ENCODE measurements at regions not wholly inside any gene's neighbourhood (a gene's known extent, or its start where the extent isn't known, plus 50 kb on each side); places are given as distances from the start of the nearest gene placed in this dataset.

GRCh38 chr12:24404086-24404815, 454.8 kb upstream of the SOX5 start:
- no peak for DNase-seq

- no peak for DNase-seq
Measured at GRCh38 chr12:24400533-24400932, 451.1 kb upstream of the SOX5 start.

DNA sequence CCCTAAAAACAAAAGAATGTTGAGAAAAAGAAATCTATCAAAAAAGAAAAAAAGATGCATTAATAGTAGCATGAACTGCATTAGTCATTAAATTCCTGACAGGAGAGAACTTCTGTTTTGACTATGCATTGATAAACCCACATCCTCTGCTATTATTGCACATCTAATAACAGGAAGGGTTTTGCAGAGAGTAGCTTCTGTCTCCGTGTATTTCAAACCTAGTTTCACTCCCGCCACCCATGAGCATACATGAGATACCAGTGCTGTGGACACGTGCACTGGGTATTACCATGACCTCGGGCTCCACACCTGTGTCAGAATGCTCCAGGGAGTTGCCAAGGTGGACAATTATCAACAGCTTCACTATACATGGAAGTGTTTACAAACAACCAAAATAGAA, 449.1 kb upstream of the SOX5 start:
- no peak for DNase-seq

- no peak for DNase-seq
Measured at GRCh38 chr12:24396224-24396623, 446.8 kb upstream of the SOX5 start.

- no peak for DNase-seq
Measured at GRCh38 chr12:24394246-24394645, 444.8 kb upstream of the SOX5 start.

DNA sequence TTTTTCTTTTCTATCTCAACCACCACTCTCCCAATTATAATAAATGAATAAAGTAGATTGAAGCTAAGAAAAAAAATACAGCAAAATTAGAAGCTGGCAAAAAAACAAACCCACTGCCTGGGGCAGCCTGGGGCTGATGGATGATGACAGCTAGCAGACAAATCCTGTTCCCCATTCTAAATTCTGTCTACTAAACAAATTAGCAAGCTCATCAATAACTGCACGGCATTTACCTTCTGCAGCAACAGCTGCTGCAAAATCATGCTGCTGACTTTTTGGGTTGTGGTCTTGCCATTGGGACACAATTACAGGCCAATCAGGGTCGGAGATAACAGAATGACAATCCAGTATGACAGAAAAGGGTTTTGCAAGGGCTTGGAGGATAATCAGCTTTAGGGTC, 443.6 kb upstream of the SOX5 start:
- no peak for DNase-seq

DNA sequence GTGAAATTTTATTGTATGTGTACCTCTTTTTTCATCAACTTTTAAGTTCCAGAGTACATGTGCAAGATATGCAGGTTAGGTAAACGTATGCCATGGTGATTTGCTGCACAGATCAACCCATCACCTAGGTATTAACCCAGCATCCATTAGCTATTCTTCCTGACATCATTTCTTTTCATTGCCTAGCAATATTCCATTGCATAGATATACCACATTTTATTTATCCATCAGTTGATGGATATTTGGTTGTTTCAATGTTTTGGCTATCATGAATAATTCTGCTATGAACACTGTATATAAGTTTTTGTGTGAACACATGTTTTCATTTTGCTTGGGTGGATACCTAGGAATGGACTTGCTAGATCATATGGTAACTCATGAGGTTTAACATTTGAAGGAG, 439.9 kb upstream of the SOX5 start:
- DNase-seq, result no peak

GRCh38 chr12:24387381-24387780, 437.9 kb upstream of the SOX5 start:
- DNase-seq, result no peak

DNA sequence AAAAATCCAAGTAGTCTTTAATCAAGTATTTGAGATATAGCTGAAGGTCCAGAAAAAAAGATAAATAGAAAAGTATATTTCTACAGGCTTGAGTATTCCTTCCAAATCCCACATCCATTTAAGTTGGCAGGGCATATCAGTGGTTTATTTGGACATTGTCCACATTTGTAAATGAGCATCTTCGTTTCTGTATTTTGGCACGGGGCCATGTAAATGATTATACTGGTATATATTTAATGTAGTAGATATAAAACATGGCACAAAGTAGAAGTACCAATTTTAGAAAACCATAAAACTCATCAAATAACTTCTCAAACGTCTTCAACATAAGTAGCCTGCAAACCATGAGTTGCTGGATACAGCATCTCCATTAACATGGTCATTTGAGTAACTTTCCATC, 437.4 kb upstream of the SOX5 start:
- DNase-seq, result no peak

DNA sequence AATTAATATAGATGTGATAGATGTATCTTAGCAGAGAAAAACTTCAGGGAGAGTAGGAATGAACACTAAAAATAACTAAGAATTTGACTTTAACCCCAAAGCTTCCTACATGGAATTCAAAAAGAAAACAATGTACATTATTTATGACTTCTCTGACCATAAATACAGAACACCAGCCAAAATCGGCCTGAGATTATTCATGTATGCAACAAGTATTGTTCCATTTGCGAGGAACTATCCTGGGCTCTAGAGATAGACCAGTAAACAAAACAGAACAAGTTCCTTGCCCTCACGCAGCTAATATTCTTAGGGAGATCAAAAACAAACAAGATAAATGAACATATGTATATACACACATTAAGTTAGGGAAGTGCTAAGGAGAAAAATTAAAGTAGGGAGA, 432.3 kb upstream of the SOX5 start:
- DNase-seq, result no peak

- DNase-seq, result no peak
Measured at GRCh38 chr12:24379861-24380521, 430.5 kb upstream of the SOX5 start.

GRCh38 chr12:24379433-24379832, 430.0 kb upstream of the SOX5 start:
- no peak for DNase-seq

DNA sequence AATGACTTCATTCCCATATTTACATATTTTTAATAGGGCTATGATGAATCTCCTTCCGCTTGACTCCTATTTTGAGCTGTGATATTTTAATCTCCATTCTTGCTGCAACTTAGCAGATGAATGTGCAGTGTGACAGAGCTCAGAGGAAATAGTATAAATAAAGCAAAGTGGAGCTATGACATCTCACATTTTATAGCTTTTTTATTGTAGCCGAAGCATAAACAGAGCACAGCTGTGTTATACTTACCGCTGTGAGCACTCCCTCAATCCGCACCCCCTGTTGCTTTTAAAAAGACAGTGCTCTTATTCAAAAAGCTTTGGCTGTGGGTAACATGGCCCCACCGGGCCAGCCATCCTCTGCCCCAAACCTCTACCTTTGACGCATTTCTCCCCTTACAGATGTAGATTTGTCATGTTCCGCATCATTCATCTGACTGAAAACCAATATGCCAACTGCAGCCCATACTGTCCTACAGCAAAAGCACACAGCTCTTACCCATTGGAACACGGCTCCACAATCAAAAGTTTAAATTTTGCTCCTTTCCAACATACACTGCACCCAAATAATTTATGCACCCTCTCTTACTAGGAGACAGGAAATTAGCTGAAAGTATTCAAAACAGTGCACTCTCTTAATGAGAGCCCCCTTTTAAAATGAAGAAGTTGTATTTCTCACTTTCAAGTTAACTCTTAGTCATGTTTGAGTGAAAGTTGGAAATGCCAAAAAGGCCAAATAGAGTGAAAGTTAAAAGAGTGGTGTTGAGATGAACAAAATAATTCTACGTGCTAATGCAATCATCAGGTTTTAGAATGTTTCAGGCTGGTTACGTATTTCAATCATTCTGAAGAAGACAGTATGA, 429.3 kb upstream of the SOX5 start:
- DNase-seq, result no peak

DNA sequence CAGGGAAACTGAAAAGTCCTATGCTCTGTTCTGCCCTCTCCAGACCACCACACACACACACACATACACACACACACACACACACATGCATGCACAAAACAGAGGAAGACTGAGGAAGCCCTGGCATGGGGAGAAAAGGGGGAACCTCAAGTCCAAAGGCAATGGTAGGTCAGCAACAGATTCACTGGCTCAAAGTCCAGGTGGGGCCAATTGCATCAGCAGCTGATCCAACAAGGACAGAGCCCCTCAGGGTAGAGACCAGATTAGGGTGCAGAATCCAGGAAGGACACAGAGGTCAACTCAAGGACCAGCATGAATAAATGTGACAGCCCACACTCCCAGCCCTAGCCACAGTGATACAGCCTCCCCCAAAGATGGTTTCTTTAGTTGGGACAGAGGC, 425.0 kb upstream of the SOX5 start:
- DNase-seq, result no peak

- DNase-seq, result no peak
Measured at GRCh38 chr12:24373004-24373403, 423.5 kb upstream of the SOX5 start.

DNA sequence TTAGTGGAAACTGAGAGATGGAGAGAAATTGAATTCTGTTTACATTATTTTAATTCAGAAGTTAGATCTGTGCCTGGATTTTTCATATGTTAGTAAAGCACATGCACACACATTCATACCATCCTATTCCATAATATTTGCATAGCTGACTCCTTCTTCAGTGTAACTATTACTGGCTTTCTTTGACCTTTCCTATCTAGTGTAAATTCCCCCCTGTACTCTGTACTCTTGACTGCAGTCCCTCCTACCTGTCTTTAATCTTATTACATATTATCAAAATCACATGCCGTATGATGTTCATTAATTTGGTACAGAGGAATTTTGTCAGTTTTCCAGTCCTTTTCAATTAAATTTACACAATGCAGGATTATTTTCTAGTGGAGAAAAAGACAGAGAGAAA, 417.0 kb upstream of the SOX5 start:
- no peak for DNase-seq

GRCh38 chr12:24364921-24365320, 415.5 kb upstream of the SOX5 start:
- DNase-seq, result no peak

GRCh38 chr12:24363177-24363754, 413.8 kb upstream of the SOX5 start:
- peak; percentile 51 for DNase-seq

DNA sequence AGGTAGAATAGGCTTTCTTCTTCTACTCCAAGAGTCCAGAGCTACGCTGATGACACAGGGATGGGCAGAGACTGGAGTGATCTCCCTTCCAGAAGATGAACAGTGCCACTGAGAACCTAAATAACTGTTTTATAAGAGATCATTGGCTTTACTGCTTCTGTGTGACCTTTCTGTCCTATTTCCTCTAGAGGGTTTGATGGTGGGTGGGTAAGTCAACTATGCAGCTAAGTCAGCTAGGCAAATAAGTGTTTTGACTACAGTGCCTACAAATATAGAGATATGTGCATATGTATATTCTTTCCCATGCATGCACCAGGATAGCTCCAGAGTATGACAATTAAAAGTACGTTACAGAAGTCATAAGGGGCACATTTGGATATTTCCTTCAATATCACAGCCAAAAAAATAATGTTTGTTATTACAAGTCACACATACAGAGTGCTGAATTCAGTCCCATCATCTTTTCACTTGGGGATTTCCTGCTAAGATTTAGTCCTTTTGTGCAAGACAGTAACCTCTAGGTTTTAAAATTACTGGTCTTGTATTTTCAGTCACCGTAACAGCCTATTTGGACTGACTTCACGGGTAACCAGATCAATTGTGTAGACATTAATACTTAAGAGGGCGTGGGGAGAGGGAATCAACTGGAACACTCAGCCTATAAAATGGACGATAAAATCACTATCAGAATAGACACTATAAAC, 412.6 kb upstream of the SOX5 start:
- DNase-seq, result no peak

DNA sequence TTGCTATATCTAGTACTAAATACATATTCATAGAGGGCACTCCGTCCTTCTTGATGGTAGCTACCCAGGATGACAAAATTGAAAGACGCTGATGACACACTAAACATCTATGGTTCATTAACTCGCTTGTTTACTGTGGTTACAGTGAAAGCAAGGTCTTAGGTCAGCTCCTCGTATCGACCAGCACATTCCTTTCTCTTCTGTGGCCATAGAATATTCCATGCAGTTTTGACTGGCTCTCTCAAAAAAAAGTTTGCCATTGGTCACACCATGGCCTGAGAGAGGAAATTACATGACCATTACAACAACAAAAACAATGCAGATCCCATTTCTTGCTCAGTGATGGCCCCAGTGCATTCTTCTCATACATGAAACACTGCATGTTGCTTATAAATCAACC, 411.4 kb upstream of the SOX5 start:
- no peak for DNase-seq

DNA sequence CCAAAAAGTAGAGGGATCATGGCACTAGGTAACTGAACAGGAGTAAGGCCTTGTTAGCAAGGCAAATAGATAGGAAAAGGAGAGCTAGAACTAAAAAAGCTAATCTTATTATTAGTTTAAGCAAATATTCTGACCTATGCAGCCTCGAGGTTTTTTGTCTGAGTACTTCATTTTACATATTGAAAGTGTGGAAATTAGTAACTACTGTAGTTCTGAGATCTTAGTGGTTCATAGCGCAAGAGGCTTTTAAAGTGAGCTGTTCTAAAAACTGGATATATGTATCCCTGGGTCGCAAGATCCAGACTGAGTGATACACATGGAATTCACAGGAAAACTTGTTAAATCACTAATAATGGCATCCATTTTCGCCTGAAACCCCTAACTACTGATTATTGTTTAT, 411.0 kb upstream of the SOX5 start:
- no peak for DNase-seq

- DNase-seq, result peak; percentile 19
Measured at GRCh38 chr12:24360057-24360456, 410.6 kb upstream of the SOX5 start.

GRCh38 chr12:24359418-24359817, 409.9 kb upstream of the SOX5 start:
- DNase-seq, result no peak
